Loucy (cell line): ENCODE measurements at regions not wholly inside any gene's neighbourhood (a gene's known extent, or its start where the extent isn't known, plus 50 kb on each side); places are given as distances from the start of the nearest gene placed in this dataset.

ENCODE experiments used
- H2AFZ ChIP-seq: fragments of 200-600 bp; sonication (generic); 2 replicates; pipeline ENCODE4 v1.6.0; 2016; ENCODE audit warnings: antibody characterized with exemption, mild to moderate bottlenecking, low read length, moderate library complexity
- H3F3A ChIP-seq: fragments of 200-600 bp; 2 replicates; pipeline ENCODE4 v1.6.0; 2016; ENCODE audit warnings: antibody characterized with exemption, low read depth, mild to moderate bottlenecking
- H3K27me3 ChIP-seq: fragments of 200-600 bp; sonication (generic); 2 replicates; pipeline ENCODE4 v1.6.1; 2014; ENCODE audit warnings: low read length, mild to moderate bottlenecking; ENCODE audit not compliant: insufficient read depth, poor library complexity, severe bottlenecking
- H3K36me3 ChIP-seq: fragments of 200-600 bp; sonication (generic); 2 replicates; pipeline ENCODE4 v1.6.1; 2016; ENCODE audit warnings: low read length; ENCODE audit not compliant: insufficient read depth
- H3K4me1 ChIP-seq: fragments of 200-600 bp; sonication (generic); 2 replicates; pipeline ENCODE4 v1.5.1; 2014; ENCODE audit warnings: low read length, mild to moderate bottlenecking; ENCODE audit not compliant: insufficient read depth, poor library complexity, severe bottlenecking
- H3K4me2 ChIP-seq: fragments of 200-600 bp; sonication (generic); 2 replicates; pipeline ENCODE4 v1.6.0; 2014; ENCODE audit warnings: antibody characterized with exemption, low read length, low read depth, mild to moderate bottlenecking; ENCODE audit not compliant: poor library complexity, severe bottlenecking
- H3K4me3 ChIP-seq: fragments of 200-600 bp; sonication (generic); 2 replicates; pipeline ENCODE4 v1.5.1; 2014; ENCODE audit warnings: low read length, mild to moderate bottlenecking, mixed read lengths; ENCODE audit not compliant: poor library complexity, severe bottlenecking
- H3K79me2 ChIP-seq: fragments of 200-600 bp; sonication (generic); 2 replicates; pipeline ENCODE4 v1.6.1; 2014; ENCODE audit warnings: low read length; ENCODE audit not compliant: insufficient read depth
- H3K9ac ChIP-seq: fragments of 200-600 bp; sonication (generic); 2 replicates; pipeline ENCODE4 v1.6.0; 2014; ENCODE audit warnings: mild to moderate bottlenecking, low read depth, low read length, moderate library complexity; ENCODE audit not compliant: poor library complexity, severe bottlenecking
- H3K9me2 ChIP-seq: fragments of 200-600 bp; sonication (generic); replicated peaks from 2 replicates; pipeline ENCODE4 v1.6.1; 2016; ENCODE audit warnings: low read depth, low read length, mixed read lengths
- H3K9me3 ChIP-seq: fragments of 200-600 bp; sonication (generic); 2 replicates; pipeline ENCODE4 v1.6.1; 2014; ENCODE audit warnings: mild to moderate bottlenecking, antibody characterized with exemption, low read length, low read depth; ENCODE audit not compliant: insufficient read depth
- H4K20me1 ChIP-seq: fragments of 200-600 bp; sonication (generic); 2 replicates; pipeline ENCODE4 v1.6.0; 2014; ENCODE audit warnings: antibody characterized with exemption, low read length, mild to moderate bottlenecking; ENCODE audit not compliant: insufficient read depth, poor library complexity, severe bottlenecking
- CTCF ChIP-seq: fragments of 200-600 bp; sonication (generic); conservative IDR thresholded peaks from 2 replicates; pipeline ENCODE4 v1.5.1; 2014; ENCODE audit warnings: mild to moderate bottlenecking, antibody characterized with exemption, low read length
- EZH2phosphoT487 ChIP-seq: fragments of 200-600 bp; IDR thresholded peaks from 2 replicates; pipeline ENCODE4 v1.6.1; 2018; ENCODE audit warnings: antibody characterized with exemption, mild to moderate bottlenecking, moderate library complexity, borderline replicate concordance

GRCh38 chr7:123292227-123292626 lies 92.5 kb upstream of the SLC13A1 start:
- Histone ChIP-seq H3K9me2 (no peaks in the 10 kb centered on the region), H3K79me2 (no peaks in the 10 kb centered on the region), H3K4me2 (no peak overlapping the region), H3K9me3 (no peaks in the 10 kb centered on the region), H4K20me1 (no peaks in the 10 kb centered on the region), H3K4me3 (no peak overlapping the region), H3K9ac (no peak overlapping the region), H3F3A (no peaks in the 10 kb centered on the region), H3K36me3 (no peaks in the 10 kb centered on the region), H2AFZ (no peak overlapping the region), H3K27me3 (no peaks in the 10 kb centered on the region), H3K4me1 (no peaks in the 10 kb centered on the region)
- TF ChIP-seq EZH2phosphoT487 (no peak), CTCF (no peak)

- Histone ChIP-seq H3K9me3 (no peaks in the 10 kb centered on the region), H4K20me1 (no peaks in the 10 kb centered on the region), H3K4me2 (no peak overlapping the region), H3K79me2 (no peaks in the 10 kb centered on the region), H3K4me1 (no peaks in the 10 kb centered on the region), H3K9me2 (no peaks in the 10 kb centered on the region), H3K27me3 (no peaks in the 10 kb centered on the region), H2AFZ (no peak overlapping the region), H3K9ac (no peak overlapping the region), H3K36me3 (no peaks in the 10 kb centered on the region), H3K4me3 (no peak overlapping the region), H3F3A (no peaks in the 10 kb centered on the region)
- TF ChIP-seq CTCF, result no peak
- no peak for TF ChIP-seq EZH2phosphoT487
Measured at GRCh38 chr7:123289200-123289599, 89.4 kb upstream of the SLC13A1 start.

- no peak overlapping the region for H3K9ac ChIP-seq
- no peaks in the 10 kb centered on the region for H3K27me3 ChIP-seq
- no peaks in the 10 kb centered on the region for H3K9me2 ChIP-seq
- H3K79me2 ChIP-seq, result no peaks in the 10 kb centered on the region
- H3K9me3 ChIP-seq, result no peaks in the 10 kb centered on the region
- H3K4me1 ChIP-seq, result no peaks in the 10 kb centered on the region
- H3K4me2 ChIP-seq, result no peak overlapping the region
- H3K36me3 ChIP-seq, result no peaks in the 10 kb centered on the region
- no peak overlapping the region for H3K4me3 ChIP-seq
- TF ChIP-seq EZH2phosphoT487, result no peak
- TF ChIP-seq CTCF, result no peak
- H3F3A ChIP-seq, result no peaks in the 10 kb centered on the region
- no peaks in the 10 kb centered on the region for H4K20me1 ChIP-seq
- no peak overlapping the region for H2AFZ ChIP-seq
Measured at GRCh38 chr7:123285076-123285700, 85.4 kb upstream of the SLC13A1 start.
